OCI-M2 (cell line): ENCODE measurements at regions not wholly inside any gene's neighbourhood (a gene's known extent, or its start where the extent isn't known, plus 50 kb on each side); places are given as distances from the start of the nearest gene placed in this dataset.

Source experiments
- DNase-seq: peaks from one replicate; lab custom pipeline; 2025; ENCODE audit not compliant: unreplicated experiment; lab: John Stamatoyannopoulos, UW

GRCh38 chr3:59547874-59548273 lies 498.0 kb upstream of the CFAP20DC start:
- no peak for DNase-seq

DNA sequence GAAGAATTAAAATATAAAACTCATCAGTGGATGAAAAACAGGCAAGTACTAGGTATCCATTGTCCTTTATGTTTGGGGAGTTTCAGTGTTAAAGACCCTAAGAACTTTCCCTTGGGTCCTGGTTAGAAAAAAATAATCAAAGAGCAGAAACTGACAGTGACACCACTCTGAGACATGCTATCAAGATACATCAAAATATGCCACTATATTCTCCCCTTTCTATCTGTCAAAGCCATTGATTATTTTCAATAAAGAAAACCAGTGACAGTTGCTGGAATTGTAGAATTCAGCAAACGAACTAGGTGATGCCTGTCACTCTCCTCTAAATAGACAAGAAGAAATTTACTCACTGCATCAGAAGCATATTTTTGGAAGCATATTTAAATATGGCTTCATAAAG lies 496.7 kb upstream of the CFAP20DC start:
- no peak for DNase-seq

GRCh38 chr3:59545374-59545773 lies 495.5 kb upstream of the CFAP20DC start:
- no peak for DNase-seq

DNA sequence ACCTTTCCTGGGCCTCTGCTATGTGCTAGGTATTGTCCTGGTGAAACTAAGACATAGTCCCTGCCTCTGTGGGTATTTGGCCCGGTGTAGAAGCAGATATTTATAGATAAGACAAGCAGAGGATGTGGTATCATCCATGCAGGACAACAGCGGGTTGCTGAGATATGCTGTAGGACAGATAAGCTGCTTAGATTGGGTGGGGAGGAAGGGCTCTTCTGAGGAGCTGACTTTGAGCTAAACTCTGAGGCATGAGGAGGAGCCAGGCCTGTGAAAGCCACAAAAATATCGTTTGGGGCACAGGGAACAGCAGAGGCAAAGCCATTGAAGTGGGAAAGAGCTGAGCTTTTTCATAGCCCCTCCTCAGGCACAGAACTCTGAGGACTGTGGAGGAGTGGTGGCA lies 492.5 kb upstream of the CFAP20DC start:
- DNase-seq: no peak

GRCh38 chr3:59540696-59541095 lies 490.9 kb upstream of the CFAP20DC start:
- no peak for DNase-seq

GRCh38 chr3:59540241-59540640 lies 490.4 kb upstream of the CFAP20DC start:
- DNase-seq: no peak

GRCh38 chr3:59538753-59539432 lies 489.1 kb upstream of the CFAP20DC start:
- DNase-seq: no peak

- DNase-seq: no peak
These were observed 486.0 kb upstream of the CFAP20DC start for GRCh38 chr3:59535791-59536221.

- DNase-seq: no peak
These were observed 482.2 kb upstream of the CFAP20DC start for GRCh38 chr3:59531994-59532393.

DNA sequence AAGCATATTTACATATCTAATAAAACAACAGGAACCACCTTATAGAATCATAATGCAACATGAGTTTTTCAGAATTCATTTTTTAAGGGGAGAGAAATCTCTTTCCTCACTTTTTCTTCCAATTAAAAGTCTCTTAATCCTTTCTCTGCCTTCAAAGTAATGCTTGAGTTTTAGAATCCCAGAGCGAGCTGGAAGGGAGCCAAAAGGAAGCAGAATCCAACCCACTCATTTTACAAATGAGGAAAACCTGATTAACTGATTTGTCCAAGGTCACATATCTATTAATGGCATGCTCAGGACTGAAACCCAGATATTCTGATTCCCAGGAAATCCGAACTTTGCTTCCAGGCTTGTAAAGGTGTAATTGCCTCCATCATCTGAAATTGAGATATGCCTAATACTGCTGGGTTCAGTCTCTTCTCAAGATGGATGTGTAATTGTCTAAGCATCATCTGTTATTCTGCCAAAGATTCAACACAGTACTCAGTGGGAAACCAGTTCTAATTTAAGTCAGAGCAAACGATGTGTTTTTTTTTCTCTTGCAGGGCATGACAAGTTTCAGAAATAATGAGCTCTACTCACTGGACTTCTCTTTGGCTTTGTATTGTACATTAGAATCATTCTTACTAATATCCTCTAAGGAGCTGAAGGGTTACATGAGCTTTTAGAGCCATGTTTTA lies 481.4 kb upstream of the CFAP20DC start:
- DNase-seq: no peak

DNA sequence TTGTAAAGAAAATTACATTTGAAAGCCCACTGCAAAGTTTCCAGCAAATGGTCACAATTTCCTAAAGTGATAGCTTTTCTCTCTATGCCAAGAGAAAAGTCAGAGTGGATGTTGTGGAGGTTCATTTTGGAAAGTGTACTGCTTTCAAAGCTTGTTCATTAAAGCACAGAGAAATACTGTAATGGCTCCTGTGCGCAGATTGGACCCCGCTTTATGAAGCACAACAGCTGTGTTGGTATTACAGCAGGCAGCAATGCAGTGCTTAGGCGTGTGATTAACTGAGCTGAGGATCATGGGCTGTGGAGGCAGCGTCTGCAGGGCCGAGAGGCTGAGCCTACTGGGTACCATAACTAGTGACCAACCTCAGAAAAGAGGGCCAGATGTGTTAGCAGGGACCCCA lies 478.4 kb upstream of the CFAP20DC start:
- no peak for DNase-seq

GRCh38 chr3:59527493-59527892 lies 477.7 kb upstream of the CFAP20DC start:
- DNase-seq: no peak

GRCh38 chr3:59526999-59527398 lies 477.2 kb upstream of the CFAP20DC start:
- DNase-seq: no peak

DNA sequence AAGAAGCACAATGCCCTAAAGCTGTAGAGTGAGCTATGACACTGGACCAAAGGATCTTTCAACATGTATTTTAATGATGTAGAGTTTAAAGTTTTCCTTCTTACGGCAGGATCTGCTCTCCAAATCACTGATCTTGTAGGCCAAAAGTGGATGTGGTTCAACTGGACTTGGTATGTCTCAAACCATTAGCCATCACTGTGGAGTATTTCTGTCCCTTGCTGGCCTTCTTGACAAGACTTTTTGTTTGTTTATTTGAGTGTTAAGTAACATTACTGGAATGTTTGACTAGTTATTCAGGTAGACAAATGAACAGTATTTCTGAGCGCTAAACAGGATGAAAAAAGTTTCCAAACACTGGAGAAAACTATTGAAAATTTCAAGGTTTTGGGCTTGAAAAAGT lies 472.7 kb upstream of the CFAP20DC start:
- no peak for DNase-seq

DNA sequence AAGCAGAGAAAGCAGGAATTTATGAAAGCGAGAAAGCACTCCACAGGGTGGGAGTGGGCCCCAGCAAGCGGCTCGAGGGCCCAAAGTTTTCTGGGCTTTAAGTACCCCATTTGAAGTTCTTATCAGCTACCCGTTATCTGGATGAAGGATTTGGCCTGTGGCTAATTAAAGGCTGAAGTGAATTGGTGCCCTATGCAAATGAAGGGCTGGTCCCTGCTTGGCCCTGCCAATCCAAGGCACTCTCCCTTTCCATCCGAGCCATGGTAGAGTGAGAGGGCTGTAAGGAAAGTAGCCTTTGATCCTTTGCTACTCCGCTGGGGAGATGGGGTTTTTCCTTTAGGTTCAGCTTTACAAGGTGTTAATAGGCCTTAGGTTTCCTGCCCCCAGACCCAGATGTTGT lies 469.3 kb upstream of the CFAP20DC start:
- DNase-seq: no peak

GRCh38 chr3:59518283-59519055 lies 468.6 kb upstream of the CFAP20DC start:
- no peak for DNase-seq

- DNase-seq: no peak
These were observed 467.6 kb upstream of the CFAP20DC start for GRCh38 chr3:59517388-59517787.

- no peak for DNase-seq
These were observed 466.1 kb upstream of the CFAP20DC start for GRCh38 chr3:59515966-59516365.

GRCh38 chr3:59514865-59515482 lies 465.1 kb upstream of the CFAP20DC start:
- DNase-seq: no peak

- no peak for DNase-seq
These were observed 463.7 kb upstream of the CFAP20DC start for GRCh38 chr3:59513570-59513969.

DNA sequence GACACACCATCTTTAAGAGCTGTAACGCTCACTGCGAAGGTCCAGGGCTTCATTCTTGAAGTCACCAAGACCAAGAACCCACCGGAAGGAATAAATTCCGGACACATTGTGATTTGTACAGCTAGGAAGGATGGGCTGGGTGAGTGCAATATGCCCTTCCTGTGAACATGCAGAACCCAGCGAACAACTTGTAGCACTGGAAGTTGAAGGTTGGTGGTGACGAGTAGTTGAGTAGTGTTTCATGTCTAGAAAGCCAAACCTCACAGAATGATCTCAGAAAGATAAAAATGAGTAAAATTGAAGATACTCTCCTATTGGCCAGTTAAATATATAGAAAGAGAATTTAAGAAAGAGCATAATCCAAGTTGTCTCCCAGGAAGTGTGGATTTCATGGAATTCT lies 462.2 kb upstream of the CFAP20DC start:
- DNase-seq: no peak

DNA sequence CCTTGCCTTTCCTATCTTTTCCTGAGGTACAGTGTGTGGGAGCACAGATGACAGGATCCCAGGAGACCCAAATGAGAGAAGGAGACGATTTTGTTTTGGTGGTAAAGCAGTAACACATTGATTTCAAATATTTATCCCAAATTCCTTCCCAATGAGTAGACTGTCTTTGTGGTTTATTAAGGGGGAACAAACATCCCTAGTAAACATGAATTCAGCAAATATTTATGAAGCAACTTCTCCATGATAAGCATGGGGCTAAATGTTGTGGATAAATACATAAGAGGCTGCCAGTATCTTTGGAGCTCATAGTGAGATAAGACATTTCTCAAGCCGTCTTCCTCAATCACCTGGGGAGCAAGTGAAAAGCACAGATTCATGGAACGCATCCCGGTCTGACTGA lies 460.8 kb upstream of the CFAP20DC start:
- no peak for DNase-seq
